ENCODE measurements at regions not wholly inside any gene's neighbourhood (a gene's known extent, or its start where the extent isn't known, plus 50 kb on each side); places are given as distances from the start of the nearest gene placed in this dataset.

- no peak for DNase-seq
These were observed 184.6 kb upstream of the OSR1 start for GRCh38 chr2:19542796-19543662.

- DNase-seq, result no peak
These were observed 183.5 kb upstream of the OSR1 start for GRCh38 chr2:19541884-19542283.

GRCh38 chr2:19540739-19541525 is 182.5 kb upstream of the OSR1 start:
- no peak for DNase-seq

- no peak for DNase-seq
These were observed 180.1 kb upstream of the OSR1 start for GRCh38 chr2:19538411-19538963.

- DNase-seq, result no peak
These were observed 177.7 kb upstream of the OSR1 start for GRCh38 chr2:19536136-19536535.

- no peak for DNase-seq
These were observed 174.2 kb upstream of the OSR1 start for GRCh38 chr2:19532547-19533196.

- DNase-seq, result no peak
These were observed 171.3 kb upstream of the OSR1 start for GRCh38 chr2:19529677-19530076.

GRCh38 chr2:19527771-19528170 is 169.3 kb upstream of the OSR1 start:
- no peak for DNase-seq

GRCh38 chr2:19525313-19525712 is 166.9 kb upstream of the OSR1 start:
- DNase-seq, result no peak

- DNase-seq, result no peak
These were observed 160.6 kb upstream of the OSR1 start for GRCh38 chr2:19519045-19519444.

GRCh38 chr2:19507137-19507536 is 148.7 kb upstream of the OSR1 start:
- DNase-seq, result no peak

- DNase-seq, result no peak
These were observed 147.0 kb upstream of the OSR1 start for GRCh38 chr2:19505199-19506136.

- DNase-seq, result no peak
These were observed 146.2 kb upstream of the OSR1 start for GRCh38 chr2:19504400-19505198.

- DNase-seq, result no peak
These were observed 145.5 kb upstream of the OSR1 start for GRCh38 chr2:19503915-19504314.

- DNase-seq, result no peak
These were observed 145.0 kb upstream of the OSR1 start for GRCh38 chr2:19503406-19503805.

- no peak for DNase-seq
These were observed 141.7 kb upstream of the OSR1 start for GRCh38 chr2:19500126-19500525.

GRCh38 chr2:19496646-19497045 is 138.2 kb upstream of the OSR1 start:
- DNase-seq, result no peak

GRCh38 chr2:19494241-19494640 is 135.8 kb upstream of the OSR1 start:
- DNase-seq, result no peak

- no peak for DNase-seq
These were observed 133.4 kb upstream of the OSR1 start for GRCh38 chr2:19491796-19492195.

- DNase-seq, result no peak
These were observed 132.5 kb upstream of the OSR1 start for GRCh38 chr2:19490846-19491435.

Measured in C1 segment of cervical spinal cord (tissue), 14 donors.